Stimulated activated CD4-positive, alpha-beta T cell treated with anti-CD3 and anti-CD28 coated beads, Interleukin-2, amount 100 ng/mL, for 4 hours (primary cell): ENCODE measurements at regions not wholly inside any gene's neighbourhood (a gene's known extent, or its start where the extent isn't known, plus 50 kb on each side); places are given as distances from the start of the nearest gene placed in this dataset.
"Not testable (repeated sequence)": the region's sequence is repeated elsewhere in the genome, so short reads cannot be mapped to it uniquely, and the experiment has no call there.

ENCODE experiments used
- DNase-seq: peaks from one replicate; pipeline ENCODE4 v3.0.0-alpha.2; 2020; ENCODE audit warnings: low read depth

DNA sequence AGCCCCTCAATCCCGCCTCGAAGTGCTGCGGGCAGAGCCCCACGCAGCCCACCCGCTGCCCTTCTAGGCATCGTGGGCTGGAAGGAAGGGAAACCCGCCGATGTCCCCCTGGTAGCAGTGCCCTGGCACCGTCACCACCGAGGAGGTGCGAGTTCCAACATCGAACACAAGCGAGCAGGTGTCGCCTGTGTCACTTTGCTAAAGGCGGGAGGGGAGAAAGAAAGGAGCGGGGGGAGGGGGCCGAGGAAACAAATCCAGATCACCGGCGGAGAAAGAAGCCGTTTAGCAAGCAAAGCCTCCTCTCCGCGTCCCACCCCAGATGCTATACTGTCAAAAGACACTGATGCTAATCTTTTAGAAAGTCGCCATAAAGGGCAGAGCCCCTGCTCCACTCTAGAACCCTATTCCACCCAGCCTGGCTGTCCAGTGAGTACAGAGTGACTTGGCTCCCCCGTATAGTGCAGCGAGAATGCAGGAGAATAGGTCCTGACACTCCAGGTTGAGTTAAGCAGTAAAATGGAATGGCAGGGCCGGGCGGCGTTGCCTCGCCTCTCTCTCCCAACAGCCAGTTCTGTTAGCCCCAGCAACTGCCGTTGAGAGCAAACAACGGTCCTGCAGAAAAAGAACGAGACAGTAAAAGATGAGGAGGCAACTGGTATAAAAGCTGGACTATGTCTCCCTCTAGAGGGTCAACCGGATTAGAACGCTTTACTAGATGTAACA is 67.9 kb upstream of the USP15 start:
- DNase-seq = peak; percentile 39

DNA sequence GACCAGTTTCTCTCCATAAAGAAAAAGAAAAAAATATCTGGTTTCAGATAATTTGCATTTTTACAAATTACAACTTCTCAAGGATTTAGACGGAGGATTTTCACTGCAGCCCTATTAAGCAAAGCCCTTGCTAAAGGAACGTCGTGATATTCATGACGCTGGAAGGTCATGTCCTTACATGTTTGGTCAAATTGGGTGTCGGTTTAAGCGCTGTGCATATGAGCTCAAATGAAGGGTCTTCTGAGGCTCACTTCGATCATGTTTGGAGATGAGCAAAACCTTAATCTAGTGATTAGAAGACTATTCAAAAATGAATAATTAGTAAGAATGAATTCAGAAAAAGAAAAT is 67.3 kb upstream of the USP15 start:
- no peak for DNase-seq

DNA sequence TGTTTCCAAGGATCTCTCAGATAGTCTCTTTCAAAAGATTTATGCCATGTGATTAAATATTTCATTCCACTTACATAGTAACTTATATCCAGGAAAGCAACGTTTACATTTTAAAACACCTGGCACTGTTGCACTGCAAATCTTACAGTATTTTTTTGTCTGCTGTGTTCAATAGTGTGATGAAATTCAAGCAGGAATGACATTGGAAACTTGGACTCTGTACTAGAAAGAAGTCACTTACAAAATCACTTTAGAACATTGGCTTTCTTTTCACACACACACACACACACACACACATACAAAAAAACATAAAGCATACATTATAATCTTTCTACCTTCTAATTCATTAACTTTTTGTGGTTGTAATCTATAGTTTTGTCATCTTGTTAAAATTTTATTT is 66.2 kb upstream of the USP15 start:
- DNase-seq = no peak

DNA sequence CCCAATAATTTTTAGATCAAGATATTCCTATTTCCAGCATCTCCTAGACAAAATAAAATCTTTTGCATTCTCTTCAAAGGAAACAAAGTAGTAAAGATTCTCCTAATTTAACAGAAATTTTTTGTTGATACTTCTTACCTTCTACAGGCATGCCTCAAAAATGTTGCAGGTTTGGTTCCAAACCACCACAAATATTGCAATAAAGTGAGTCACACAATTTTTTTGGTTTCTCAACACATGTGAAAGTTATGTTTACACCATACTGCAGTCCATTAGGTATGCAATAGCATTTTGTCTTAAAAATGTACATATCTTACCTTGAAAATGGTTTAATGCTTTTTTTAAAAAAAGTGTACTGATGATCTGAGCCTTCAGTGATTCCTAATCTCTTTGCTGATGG is 65.6 kb upstream of the USP15 start:
- no peak for DNase-seq

DNA sequence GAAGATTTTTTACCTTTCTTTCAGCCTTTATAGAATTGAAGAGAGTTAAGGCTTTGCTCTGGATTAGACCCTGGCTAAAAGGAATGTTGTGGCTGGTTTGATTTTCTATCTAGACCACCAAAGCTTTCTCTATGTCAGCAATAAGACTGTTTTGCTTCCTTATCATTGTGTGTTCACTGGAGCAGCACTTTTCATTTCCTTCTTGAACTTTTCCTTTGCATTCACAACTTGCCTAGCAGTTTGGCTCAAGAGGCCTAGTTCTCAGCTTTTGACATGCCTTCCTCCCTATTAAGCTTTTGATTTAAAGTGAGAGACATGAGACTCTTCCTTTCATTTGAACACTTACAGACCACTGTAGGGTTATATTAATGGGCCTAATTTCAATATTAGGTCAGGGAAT is 64.1 kb upstream of the USP15 start:
- no peak for DNase-seq

DNA sequence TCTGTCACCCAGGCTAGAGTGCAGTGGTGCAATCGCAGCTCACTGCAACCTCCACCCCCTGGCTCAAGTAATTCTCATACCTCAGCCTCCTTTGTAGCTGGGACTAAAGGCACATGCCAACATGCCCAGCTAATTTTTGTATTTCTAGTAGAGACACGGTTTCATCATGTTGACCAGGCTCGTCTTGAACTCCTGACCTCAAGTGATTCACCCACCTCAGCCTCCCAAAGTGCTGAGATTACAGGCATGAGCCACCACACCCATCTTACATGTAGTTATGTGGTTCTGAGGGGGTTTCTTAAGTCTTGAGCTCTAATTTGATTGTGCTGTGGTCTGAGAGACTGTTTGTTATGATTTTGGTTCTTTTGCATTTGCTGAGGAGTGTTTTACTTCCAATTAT is 57.3 kb upstream of the USP15 start:
- not testable (repeated sequence) for DNase-seq

DNA sequence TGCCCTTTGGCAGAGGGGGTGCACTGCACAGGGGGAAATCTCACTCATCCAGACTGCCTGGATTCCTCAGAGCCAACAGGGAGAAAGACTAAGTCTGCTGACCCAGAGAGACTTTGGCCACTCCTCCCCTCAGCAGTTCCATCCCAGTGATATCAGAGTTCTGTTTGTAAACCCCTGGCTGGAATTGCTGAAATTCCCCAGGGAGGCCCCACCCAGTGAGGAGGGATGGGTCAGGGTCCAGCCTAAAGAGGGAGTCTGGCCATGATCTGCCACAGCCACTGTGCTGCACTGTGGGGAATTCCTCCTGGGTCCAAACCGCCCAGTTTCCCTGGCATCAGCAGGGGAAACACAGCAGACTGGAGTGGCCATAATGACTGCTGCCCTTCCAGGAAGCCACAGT is 54.9 kb upstream of the USP15 start:
- DNase-seq = no peak

DNA sequence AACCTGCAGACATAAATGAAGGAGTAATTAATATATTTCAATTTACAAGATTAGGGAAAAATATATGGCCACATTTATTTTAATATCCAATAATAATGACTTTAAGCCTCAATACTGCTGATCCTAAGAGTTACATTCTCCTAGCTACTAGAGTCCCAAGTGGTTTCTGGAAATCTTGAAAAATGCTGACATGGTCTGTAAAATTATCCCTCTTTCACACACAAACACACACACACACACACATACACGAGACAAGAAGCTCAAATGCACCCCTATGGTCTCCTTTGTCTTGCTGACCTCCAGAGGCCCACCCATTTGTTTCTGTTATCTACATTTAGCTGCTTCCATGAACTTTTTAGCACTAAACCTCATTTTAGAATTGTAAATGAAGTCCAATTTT is 53.0 kb upstream of the USP15 start:
- no peak for DNase-seq
